ENCODE measurements at regions not wholly inside any gene's neighbourhood (a gene's known extent, or its start where the extent isn't known, plus 50 kb on each side); places are given as distances from the start of the nearest gene placed in this dataset.
A peak's percentile ranks its signal among the peaks of the same experiment; 100 is the strongest.

- DNase-seq (ENCODE audit: low spot score) = no peak
Observed at GRCh38 chr6:98131290-98131990, 702.9 kb upstream of the POU3F2 start.

GRCh38 chr6:98136333-98136732 lies 698.0 kb upstream of the POU3F2 start:
- no peak for DNase-seq (ENCODE audit: low spot score)

- DNase-seq (ENCODE audit: low spot score) = no peak
Observed at GRCh38 chr6:98137391-98137790, 697.0 kb upstream of the POU3F2 start.

- no peak for DNase-seq (ENCODE audit: low spot score)
Observed at GRCh38 chr6:98142839-98143238, 691.5 kb upstream of the POU3F2 start.

- no peak for DNase-seq (ENCODE audit: low spot score)
Observed at GRCh38 chr6:98146656-98147055, 687.7 kb upstream of the POU3F2 start.

- no peak for DNase-seq (ENCODE audit: low spot score)
Observed at GRCh38 chr6:98156580-98156979, 677.8 kb upstream of the POU3F2 start.

- DNase-seq (ENCODE audit: low spot score) = no peak
Observed at GRCh38 chr6:98179606-98180005, 654.8 kb upstream of the POU3F2 start.

- DNase-seq (ENCODE audit: low spot score) = no peak
Observed at GRCh38 chr6:98200084-98200483, 634.3 kb upstream of the POU3F2 start.

GRCh38 chr6:98203170-98203806 lies 631.1 kb upstream of the POU3F2 start:
- DNase-seq (ENCODE audit: low spot score) = peak; percentile 33

GRCh38 chr6:98212468-98212867 lies 621.9 kb upstream of the POU3F2 start:
- DNase-seq (ENCODE audit: low spot score) = no peak

- DNase-seq (ENCODE audit: low spot score) = no peak
Observed at GRCh38 chr6:98215531-98215930, 618.8 kb upstream of the POU3F2 start.

GRCh38 chr6:98230250-98230649 lies 604.1 kb upstream of the POU3F2 start:
- no peak for DNase-seq (ENCODE audit: low spot score)

GRCh38 chr6:98239057-98239456 lies 595.3 kb upstream of the POU3F2 start:
- no peak for DNase-seq (ENCODE audit: low spot score)

GRCh38 chr6:98241630-98242029 lies 592.7 kb upstream of the POU3F2 start:
- no peak for DNase-seq (ENCODE audit: low spot score)

GRCh38 chr6:98254624-98255023 lies 579.8 kb upstream of the POU3F2 start:
- no peak for DNase-seq (ENCODE audit: low spot score)

- no peak for DNase-seq (ENCODE audit: low spot score)
Observed at GRCh38 chr6:98260382-98260781, 574.0 kb upstream of the POU3F2 start.

GRCh38 chr6:98272060-98272459 lies 562.3 kb upstream of the POU3F2 start:
- DNase-seq (ENCODE audit: low spot score) = no peak

- DNase-seq (ENCODE audit: low spot score) = no peak
Observed at GRCh38 chr6:98274691-98275090, 559.7 kb upstream of the POU3F2 start.

- DNase-seq (ENCODE audit: low spot score) = no peak
Observed at GRCh38 chr6:98280492-98280891, 553.9 kb upstream of the POU3F2 start.

- no peak for DNase-seq (ENCODE audit: low spot score)
Observed at GRCh38 chr6:98286620-98287019, 547.8 kb upstream of the POU3F2 start.

GRCh38 chr6:98287876-98288275 lies 546.5 kb upstream of the POU3F2 start:
- no peak for DNase-seq (ENCODE audit: low spot score)

- DNase-seq (ENCODE audit: low spot score) = no peak
Observed at GRCh38 chr6:98292810-98293209, 541.6 kb upstream of the POU3F2 start.

GRCh38 chr6:98295515-98296175 lies 538.7 kb upstream of the POU3F2 start:
- DNase-seq (ENCODE audit: low spot score) = no peak

Measured in umbilical cord (tissue), 1 donor.